ENCODE measurements at regions not wholly inside any gene's neighbourhood (a gene's known extent, or its start where the extent isn't known, plus 50 kb on each side); places are given as distances from the start of the nearest gene placed in this dataset.

- DNase-seq: no peak
Measured at GRCh38 chr2:13113002-13113401, 396.3 kb downstream of the TRIB2 start.

- no peak for DNase-seq
Measured at GRCh38 chr2:13114391-13114790, 397.7 kb downstream of the TRIB2 start.

GRCh38 chr2:13115643-13116042 is 398.9 kb downstream of the TRIB2 start:
- no peak for DNase-seq

GRCh38 chr2:13121096-13121495 is 404.4 kb downstream of the TRIB2 start:
- no peak for DNase-seq

GRCh38 chr2:13128139-13128538 is 411.4 kb downstream of the TRIB2 start:
- no peak for DNase-seq

GRCh38 chr2:13135369-13135768 is 418.6 kb downstream of the TRIB2 start:
- DNase-seq: no peak

- DNase-seq: no peak
Measured at GRCh38 chr2:13135856-13136255, 419.1 kb downstream of the TRIB2 start.

- DNase-seq: no peak
Measured at GRCh38 chr2:13137679-13138078, 420.9 kb downstream of the TRIB2 start.

GRCh38 chr2:13141315-13141714 is 424.6 kb downstream of the TRIB2 start:
- DNase-seq: no peak

GRCh38 chr2:13143451-13143850 is 426.7 kb downstream of the TRIB2 start:
- no peak for DNase-seq

- no peak for DNase-seq
Measured at GRCh38 chr2:13156916-13157315, 440.2 kb downstream of the TRIB2 start.

GRCh38 chr2:13158466-13158865 is 441.7 kb downstream of the TRIB2 start:
- no peak for DNase-seq

- DNase-seq: no peak
Measured at GRCh38 chr2:13180729-13181128, 464.0 kb downstream of the TRIB2 start.

- no peak for DNase-seq
Measured at GRCh38 chr2:13193075-13193474, 476.3 kb downstream of the TRIB2 start.

GRCh38 chr2:13193900-13194299 is 477.2 kb downstream of the TRIB2 start:
- DNase-seq: no peak

GRCh38 chr2:13195270-13195669 is 478.5 kb downstream of the TRIB2 start:
- no peak for DNase-seq

- no peak for DNase-seq
Measured at GRCh38 chr2:13197248-13197647, 480.5 kb downstream of the TRIB2 start.

GRCh38 chr2:13201924-13202323 is 485.2 kb downstream of the TRIB2 start:
- no peak for DNase-seq

GRCh38 chr2:13212115-13212514 is 495.4 kb downstream of the TRIB2 start:
- DNase-seq: no peak

GRCh38 chr2:13218205-13218604 is 501.5 kb downstream of the TRIB2 start:
- no peak for DNase-seq

GRCh38 chr2:13227578-13227977 is 510.8 kb downstream of the TRIB2 start:
- DNase-seq: no peak

GRCh38 chr2:13230221-13230620 is 513.5 kb downstream of the TRIB2 start:
- DNase-seq: no peak

GRCh38 chr2:13240061-13240460 is 523.3 kb downstream of the TRIB2 start:
- DNase-seq: no peak

- no peak for DNase-seq
Measured at GRCh38 chr2:13240789-13241487, 524.2 kb downstream of the TRIB2 start.

- DNase-seq: no peak
Measured at GRCh38 chr2:13252615-13253014, 535.9 kb downstream of the TRIB2 start.

Measured in bone marrow (tissue), 2 donors.